Germinal center (tissue), 1 donor: ENCODE measurements at regions not wholly inside any gene's neighbourhood (a gene's known extent, or its start where the extent isn't known, plus 50 kb on each side); places are given as distances from the start of the nearest gene placed in this dataset.
"Not testable (repeated sequence)": the region's sequence is repeated elsewhere in the genome, so short reads cannot be mapped to it uniquely, and the experiment has no call there.

Source experiments
- DNase-seq: peaks from one replicate; pipeline ENCODE4 v3.0.0; 2012; ENCODE audit warnings: mixed read lengths, low spot score

- DNase-seq: no peak
Measured at GRCh38 chr5:114952876-114953275, 216.8 kb downstream of the TRIM36 start.

DNA sequence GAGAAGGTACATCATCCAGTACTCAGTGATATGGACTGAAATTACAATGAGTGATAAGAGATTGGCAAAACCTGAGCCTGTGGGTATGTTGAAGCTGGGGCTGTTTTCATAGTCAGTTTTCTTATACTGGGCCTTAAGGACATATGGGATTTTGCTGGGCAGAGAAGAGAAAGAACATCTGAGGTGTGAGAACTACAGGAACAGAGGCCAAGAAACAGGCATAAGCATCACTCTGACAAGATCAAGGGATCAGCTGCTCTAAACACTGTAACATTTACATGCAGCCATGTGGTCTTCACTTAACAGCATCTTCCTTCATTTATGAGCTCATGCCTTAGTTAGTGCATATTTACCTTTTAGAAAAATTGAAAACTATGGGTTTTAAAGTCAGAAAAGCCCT is 220.0 kb downstream of the TRIM36 start:
- DNase-seq: no peak

GRCh38 chr5:114948986-114949621 is 220.6 kb downstream of the TRIM36 start:
- no peak for DNase-seq

DNA sequence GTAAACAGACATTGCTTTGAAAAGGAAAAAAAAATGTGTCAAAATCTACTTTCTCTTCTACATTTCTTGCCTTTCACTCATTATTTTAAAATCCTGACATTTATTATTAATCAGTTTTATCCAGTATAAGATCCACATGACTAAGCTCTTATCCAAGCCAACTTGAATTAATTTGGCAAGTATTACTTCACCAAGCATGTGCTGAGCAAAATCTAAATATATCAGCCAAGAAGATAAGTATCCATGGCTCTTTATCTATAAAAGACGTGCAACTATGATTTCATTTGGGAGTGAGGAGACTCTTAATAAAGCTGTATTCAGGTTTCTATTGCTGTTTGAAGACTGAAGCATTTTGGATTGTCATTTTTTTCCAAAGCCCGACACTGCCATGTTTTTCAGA is 221.3 kb downstream of the TRIM36 start:
- DNase-seq: no peak

DNA sequence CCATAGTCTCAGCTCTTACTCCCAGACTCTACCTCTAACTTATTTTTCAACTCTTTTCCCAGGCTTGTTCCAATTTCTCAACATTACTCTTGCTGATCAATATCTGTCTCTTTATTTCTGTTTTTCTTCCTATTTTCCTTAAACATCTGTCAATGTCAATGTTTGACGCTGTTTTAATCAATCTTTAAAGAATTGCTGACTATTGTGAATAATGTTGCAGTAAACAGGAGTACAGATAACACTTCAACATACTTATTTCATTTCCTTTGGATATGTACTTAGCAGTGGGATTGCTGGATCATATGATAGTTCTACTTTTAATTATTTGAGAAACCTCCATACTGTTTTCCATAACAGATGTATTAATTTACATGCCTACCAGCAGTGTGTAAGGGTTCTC is 229.0 kb downstream of the TRIM36 start:
- no peak for DNase-seq

DNA sequence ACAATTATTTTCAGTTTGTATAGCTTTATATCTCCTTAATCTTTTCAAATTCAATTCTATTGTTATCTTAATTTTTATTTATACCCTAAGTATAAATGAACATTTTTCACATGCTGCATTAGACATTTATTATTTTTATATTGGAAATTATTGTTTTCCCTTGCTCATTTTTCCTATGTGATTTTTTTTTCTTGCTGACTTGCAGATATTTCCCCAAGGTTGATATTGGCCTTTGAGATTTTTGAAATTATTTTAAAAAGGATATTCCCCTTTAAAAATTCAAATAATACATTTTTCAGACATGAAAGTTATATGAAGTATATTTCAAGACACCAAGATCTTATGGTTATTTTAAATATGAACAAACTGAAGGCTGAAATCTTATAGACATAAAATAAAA is 234.2 kb downstream of the TRIM36 start:
- no peak for DNase-seq

- DNase-seq: no peak
Measured at GRCh38 chr5:114928644-114929462, 240.9 kb downstream of the TRIM36 start.

- no peak for DNase-seq
Measured at GRCh38 chr5:114924769-114925168, 244.9 kb downstream of the TRIM36 start.

DNA sequence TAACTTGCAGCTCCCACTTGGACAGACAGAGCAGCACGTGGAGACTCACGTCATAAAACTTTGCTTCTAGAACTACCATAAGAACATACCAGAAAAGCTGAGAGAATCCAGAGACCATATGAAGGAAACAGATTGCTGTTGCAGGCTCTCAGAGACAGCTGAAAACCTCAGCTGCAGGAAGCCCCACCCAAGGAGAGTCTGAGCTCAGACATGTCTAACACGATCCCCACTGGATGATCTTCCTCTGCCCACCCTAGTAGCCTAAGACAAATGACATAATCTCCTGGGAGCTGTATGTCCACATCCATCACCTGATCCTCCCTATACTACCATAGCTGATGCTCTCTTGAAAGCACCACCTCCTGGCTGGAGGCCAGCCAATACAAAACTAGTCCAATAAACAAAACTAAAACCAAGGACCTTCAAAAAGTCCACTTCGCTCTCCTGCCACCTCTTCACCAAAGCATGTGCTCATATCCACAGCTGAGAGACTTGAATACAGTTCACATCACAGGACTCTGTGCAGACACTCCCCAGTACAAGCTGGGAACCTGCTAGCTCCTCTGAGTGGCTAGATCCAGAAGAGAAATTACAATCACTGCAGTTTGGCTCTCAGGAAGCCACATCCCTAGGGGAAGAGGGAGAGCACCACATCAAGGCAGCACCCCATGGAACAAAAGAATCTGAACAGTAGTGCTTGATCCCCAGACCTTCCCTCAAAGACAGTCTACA is 257.4 kb downstream of the TRIM36 start:
- DNase-seq: no peak

- no peak for DNase-seq
Measured at GRCh38 chr5:114910727-114911126, 259.0 kb downstream of the TRIM36 start.

GRCh38 chr5:114909424-114909823 is 260.3 kb downstream of the TRIM36 start:
- DNase-seq: no peak

- no peak for DNase-seq
Measured at GRCh38 chr5:114903767-114904166, 265.9 kb downstream of the TRIM36 start.

GRCh38 chr5:114898602-114899001 is 271.1 kb downstream of the TRIM36 start:
- DNase-seq: no peak

- no peak for DNase-seq
Measured at GRCh38 chr5:114883675-114884074, 286.0 kb downstream of the TRIM36 start.

DNA sequence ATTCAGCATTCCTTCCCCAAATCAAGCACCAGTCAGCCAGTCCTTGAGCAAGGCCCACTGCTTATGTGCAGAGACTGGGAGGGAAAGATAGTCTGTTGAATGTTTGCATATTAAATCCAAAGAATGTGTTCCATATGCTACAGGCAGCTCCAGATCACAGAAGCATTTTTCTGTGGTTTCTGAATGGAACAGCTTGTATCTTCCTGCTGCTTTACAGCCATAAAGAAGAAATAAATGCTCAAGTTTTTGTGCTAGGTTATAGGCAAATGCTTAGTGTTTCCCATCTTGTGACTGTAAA is 310.3 kb downstream of the TRIM36 start:
- DNase-seq: no peak

GRCh38 chr5:114858665-114859437 is 310.9 kb downstream of the TRIM36 start:
- no peak for DNase-seq

- DNase-seq: no peak
Measured at GRCh38 chr5:114857941-114858551, 311.7 kb downstream of the TRIM36 start.

- DNase-seq: not testable (repeated sequence)
Measured at GRCh38 chr5:114844711-114845110, 325.0 kb downstream of the TRIM36 start.

GRCh38 chr5:114839360-114839759 is 330.3 kb downstream of the TRIM36 start:
- no peak for DNase-seq

- DNase-seq: no peak
Measured at GRCh38 chr5:114838937-114839336, 330.8 kb downstream of the TRIM36 start.

DNA sequence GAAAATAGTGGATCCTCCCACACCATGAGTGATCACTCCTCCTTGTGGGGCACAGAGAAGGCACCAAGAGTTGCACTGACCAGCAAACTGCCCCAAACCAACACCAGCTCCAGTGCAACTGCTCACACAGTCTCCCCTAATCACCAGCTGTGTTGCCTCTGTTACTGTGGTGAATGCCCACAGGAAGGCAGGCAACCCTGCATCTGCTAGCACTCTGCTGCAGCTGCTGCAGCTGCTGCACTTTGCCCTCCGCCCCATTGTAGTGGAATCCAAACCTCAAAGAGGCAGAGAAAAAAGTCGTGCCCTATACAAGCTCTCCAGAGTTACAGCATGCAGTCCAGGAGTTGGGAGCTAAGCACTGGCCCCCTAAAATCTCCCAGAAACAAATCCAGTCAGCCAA is 339.6 kb downstream of the TRIM36 start:
- DNase-seq: no peak

- DNase-seq: no peak
Measured at GRCh38 chr5:114822863-114823262, 346.8 kb downstream of the TRIM36 start.
